HG02884 (cell line): ENCODE measurements at regions not wholly inside any gene's neighbourhood (a gene's known extent, or its start where the extent isn't known, plus 50 kb on each side); places are given as distances from the start of the nearest gene placed in this dataset.

Experiments used
- ATAC-seq: cut with Tn5 transposase; IDR thresholded peaks from one replicate; pipeline ENCODE4 v1.9.1; 2021; ENCODE audit warnings: mild to moderate bottlenecking, moderate library complexity; ENCODE audit not compliant: unreplicated experiment

DNA sequence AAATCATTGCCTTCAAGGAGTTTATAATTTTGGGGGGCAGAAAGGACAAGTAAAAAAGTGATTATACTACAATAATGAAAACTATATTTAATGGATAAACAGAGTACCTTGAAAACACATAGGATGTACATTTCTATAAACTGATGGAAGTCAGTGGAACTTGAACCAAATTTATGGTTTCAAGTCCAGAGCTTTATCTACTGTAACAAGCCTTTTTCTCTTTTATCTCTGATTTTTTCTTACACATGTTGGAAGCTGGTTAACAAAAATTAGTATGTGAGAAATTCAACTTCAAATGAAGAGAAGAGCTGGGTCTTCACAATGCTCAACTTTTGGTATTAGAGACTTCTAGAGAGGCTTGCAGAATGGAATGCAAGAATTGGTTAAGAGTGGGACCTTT, 393.6 kb downstream of the LMO7 start:
- no peak for ATAC-seq

DNA sequence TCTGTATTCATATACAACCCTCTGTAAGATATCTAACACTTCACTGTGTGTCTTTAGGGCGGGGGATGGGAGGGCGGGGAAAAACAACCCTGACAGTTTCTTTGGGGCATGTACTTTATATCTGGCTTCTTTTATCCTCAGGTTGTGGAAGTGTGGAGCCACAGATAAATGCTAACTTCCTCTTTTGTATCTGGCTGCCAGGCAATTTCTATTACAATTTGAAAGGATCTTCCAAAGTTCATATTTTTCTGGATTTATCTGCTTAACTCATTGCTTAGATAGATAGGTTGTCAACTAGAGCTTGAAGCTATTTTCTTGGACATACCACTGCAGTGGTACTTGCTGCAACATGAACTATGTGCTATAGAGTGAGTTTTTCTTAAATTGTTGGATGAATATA, 393.0 kb downstream of the LMO7 start:
- ATAC-seq: no peak

DNA sequence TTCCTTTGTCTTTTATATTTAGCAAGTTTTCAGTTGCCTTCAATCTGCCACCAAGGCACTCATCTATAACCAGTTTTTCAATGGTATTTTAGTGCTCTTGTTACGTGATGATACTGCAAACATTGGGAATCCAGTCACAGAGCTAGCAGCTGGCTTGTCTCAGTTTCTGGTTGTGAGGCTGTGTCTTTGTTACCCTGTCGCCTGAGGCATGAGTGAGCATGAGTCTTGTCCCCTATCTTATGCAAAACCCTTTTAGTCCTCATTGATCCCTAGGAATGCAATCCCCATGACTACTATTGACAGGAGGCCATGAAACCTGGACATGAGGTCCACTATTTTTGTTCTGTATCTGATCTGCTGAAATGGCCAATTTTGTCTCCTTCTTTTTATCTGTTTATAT, 391.0 kb downstream of the LMO7 start:
- ATAC-seq: no peak

DNA sequence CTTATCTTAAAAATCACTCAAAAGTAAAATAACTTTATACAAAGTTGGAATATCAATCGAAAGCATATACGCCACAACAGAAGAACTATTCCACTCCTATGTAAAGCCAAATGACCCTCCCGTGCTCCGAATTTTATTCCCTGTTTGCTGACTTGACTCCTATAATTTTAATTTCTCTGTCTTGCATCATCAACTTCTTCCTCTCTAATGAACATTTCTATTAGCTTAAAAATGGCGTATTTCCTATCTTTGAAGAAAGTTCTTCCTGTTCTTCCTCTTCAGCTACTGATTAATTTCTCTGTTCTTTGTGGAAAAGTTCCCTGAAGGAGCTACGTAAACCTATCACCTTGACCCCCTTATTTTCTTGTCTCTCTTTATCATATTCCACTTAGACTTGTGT, 389.3 kb downstream of the LMO7 start:
- ATAC-seq: no peak

DNA sequence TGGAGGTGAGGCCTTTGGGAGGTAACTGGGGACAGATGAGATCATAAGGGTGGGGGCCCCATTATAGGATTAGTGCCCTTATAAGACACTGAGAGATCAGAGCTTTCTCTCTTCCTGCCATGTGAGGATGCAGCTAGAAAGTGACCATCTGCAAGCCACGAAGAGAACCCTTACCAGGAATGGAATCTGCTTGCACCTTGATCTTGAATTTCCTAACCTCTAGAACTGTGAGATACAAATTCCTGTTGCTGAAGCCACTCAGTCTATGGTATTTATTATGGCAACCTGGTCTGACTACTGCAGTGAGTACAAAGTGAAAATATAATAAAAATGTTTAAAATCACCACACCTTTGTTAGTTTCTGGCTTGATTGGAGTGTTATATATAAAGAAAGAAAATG, 388.0 kb downstream of the LMO7 start:
- no peak for ATAC-seq

DNA sequence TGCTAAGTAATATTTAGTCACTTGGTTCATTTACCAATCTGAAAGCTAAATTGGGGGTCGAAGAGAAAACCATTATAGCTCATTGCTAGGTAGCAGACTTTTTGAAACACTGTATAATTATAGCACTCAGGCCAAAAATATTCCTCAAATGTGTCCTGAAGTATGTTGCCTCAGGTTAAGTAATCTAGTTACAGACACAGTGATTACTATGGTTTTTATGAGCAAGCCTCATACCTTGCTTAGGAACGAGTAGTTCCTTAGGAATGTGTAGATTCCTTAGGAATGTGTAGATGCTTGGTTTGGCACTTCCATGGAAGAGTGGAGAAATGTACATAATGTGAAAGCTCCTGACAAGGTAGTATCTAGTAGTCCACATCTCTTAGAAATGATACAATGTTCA, 387.5 kb downstream of the LMO7 start:
- ATAC-seq: no peak

DNA sequence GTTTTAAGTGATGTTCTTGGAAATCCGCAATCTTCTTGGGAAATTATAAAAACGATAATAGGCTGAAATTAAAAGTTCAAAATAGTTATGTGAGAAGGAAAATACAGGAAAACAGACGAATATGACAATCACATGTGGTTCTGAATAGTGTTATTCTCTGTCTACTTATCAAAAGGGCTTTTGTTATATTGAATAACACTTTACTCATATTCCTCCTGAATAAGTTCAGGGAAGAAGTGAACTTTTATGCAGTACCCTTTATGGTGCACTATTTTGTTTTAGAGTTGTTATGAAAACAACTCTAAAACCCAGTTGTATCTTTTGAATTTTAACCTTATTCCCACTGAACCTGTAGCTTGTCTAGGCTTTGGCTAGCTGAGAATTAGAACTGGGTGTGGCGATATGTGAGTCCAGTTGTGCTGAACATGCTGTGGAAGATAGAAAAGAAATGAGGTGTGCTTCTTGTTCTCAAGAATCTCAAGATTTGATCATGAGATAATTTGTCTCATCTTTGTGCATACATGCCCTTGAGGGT, 384.4 kb downstream of the LMO7 start:
- no peak for ATAC-seq

DNA sequence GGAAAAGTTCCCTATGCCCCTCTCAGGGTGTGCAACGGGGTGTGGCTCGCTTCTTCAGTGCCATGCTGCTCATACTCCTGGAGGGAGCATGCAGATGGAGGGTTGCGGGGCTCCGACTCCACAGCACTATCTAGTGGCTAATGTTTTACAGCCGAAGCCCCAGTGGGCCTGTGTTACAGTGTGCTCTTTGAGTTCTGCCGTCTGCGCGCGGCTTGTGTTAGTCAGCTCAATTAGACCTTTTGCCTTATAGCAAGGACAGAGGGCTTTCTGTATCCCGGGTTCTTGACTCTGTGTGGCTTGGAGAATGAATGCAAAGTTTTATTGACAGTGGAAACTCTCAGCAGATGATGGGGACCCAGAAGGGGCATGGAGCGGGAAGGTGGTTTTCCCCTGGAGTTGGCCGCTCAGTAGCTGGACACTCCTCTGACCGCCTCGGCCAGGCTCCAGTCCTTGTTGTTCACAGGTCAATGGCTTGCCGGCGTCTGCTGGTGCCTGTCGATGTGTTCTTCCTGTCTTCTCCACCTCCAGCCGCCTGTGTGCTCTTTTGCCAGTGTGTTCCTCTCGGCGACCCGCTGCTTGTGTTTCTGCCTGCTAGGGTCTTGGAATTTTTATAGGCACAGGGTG, 383.4 kb downstream of the LMO7 start:
- no peak for ATAC-seq

DNA sequence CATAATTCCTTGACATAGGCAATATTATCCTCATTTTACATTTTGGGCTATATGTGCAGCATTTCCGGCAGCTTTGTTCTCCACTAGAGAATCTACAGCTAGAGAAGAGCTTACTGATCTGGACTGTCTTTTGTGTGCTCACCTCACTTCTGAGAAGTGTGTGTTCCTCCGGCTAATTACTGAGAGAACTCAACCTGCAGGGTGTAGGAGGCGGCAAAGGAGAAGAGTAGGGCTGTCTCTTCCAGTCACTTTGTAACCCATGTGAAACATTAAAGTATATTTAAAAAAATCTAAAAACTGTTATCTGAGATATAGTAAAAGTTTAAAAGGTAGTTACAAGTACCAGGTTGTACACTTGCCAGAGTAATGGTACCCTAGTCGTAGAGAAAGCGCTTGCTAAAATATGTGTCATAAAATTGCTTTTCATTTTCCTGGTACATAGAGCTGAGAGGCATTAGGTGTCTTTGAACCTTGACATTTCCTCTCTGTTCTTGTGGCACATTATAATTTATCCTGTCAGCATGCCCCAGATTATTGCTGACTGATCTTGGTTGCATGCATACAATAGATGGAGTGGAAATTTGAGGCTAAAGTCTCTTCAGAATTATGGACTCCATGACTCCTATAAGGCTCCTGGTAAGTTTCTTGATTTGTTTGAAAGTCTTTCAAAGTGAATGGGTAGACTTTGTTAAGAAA, 381.9 kb downstream of the LMO7 start:
- ATAC-seq: no peak

DNA sequence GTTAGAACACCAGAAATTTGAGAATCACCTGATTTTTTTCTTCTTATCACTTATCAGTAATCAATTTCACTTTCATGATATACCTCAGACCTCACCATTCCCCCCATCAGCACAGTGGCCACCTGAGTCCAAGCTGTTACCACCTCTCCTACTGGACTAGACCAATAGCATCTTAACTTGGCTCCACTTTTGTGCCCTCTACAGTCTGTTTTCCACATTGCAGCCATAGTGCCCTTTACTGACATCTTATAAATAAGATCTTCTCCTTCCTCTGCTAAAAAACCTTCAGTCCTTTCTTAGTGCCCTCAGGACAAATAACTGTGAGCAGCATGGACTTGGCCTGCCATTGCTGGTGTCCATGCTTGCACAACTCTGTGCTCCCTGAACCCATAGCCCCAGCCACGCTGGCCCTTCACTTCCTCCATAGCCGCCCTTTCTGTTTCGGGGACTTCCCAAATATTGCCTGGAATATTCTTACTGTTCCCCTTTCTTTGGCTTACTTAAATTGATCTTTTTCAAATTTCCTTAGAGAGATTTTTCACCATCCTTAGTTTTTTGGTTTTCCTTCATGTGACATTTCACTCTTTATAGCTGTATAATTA, 380.8 kb downstream of the LMO7 start:
- peak; percentile 85 for ATAC-seq

DNA sequence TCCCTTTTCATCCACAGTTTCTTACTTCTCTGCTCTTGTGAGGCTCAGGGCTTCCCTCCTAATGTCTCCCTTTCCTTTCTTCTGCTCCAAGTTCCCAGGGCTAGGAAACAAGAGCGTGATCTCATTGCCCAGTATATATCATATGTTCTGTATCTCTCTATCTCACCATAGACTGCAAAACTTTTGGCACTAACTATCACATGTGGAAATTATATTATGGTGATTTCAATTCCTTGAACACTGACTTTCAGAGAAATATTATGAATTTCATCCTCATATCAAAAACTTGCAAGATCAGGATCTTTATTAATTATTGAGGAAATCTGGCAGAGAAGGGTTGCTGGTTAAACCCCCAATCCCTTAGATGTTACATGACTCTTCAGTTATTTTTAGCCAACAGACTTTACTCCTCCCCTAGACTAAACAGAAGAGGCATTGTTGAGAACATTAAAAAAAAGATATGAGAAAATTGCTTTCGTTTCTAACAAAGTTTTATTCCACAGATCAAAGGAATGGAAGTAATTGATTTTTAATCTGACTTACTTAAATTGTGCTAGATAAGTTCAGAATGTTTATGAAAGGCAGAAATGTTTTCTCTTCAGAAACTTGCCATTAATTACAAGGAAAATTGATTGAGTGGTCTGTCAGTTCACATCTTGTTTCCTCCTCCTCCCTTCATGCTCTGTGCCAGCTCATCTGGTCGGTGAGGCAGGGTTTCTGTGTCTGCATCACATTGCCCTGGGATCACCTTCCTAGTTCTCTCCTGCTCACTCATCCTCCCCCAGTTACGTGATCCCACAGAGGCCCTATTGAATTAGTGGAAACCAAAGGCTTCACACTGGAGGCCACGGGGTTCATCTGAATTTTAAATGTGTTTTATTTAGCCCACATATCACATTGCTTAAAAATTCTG, 378.5 kb downstream of the LMO7 start:
- ATAC-seq: no peak

DNA sequence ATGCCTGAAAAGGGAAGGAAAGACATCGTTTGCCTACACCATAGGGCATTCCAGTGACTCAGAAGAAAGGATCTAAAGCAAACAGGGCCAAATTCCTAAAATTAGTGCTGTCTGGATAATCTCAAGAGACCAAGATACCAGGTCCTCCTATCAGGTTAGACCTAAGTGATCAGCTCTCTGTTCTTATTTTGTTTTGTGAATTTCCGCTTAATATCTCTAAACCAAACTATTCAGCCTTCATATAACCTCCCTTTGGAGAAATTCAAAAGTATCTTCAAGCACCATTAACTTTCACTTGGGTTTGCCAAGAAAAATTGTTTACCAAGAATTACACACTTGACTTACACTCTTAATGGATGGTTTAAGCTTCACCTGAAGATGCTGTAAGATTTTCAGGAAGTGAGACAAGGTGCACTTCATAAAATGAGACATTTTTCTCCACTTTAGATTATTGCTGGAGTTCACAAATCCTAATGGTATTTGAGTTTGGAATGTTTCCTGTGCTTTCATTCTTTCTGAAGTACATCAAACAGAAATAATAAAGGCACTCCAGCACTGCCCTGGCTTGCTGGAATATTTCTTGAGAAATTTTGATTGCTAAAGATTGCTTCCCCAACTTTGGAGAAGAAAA, 376.1 kb downstream of the LMO7 start:
- ATAC-seq: no peak

DNA sequence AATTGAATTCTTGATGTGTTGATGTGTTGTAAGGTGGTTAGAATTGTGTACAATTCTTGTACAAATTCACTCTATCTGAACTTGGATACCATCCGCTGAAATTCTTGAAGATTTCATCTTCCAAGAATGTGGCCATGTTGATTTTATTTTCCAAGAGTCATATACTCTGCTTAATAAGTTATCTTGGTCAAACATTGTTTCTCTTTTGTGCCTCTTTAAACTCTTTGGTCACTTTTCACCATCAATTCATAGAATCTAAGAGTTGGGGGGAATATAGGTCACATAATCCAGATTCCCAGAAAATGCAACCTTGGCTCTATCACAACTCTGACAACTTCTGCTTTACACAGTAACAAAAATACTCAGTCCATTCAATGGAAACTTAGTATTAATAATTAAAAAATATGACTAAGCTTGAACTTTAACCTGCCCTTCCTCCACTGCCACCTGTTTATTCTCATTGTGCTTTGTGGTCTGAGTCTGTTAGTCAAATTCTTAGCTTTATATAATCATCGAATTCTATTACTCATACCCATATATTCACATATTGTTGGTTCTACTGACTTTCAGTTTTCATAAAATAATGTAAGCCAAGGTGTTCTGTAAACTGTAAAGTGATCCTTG, 373.2 kb downstream of the LMO7 start:
- no peak for ATAC-seq

DNA sequence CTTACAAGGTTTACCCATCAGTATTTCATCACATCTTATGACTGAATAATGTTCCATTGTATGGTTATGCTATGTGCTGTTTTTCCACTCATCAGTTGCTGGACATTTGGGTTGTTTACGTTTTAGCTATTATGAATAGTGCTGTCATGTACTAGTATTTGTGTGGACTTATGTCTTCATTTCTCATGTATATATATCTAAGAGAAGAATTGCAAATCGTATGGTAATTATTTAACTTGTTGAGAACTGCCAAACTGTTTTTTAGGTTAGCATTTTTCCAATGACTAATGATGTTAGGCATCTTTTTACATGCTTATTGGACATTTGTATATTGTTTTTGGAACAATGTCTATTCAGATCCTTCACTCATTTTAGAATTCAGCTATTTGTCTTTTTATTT, 368.3 kb downstream of the LMO7 start:
- no peak for ATAC-seq

DNA sequence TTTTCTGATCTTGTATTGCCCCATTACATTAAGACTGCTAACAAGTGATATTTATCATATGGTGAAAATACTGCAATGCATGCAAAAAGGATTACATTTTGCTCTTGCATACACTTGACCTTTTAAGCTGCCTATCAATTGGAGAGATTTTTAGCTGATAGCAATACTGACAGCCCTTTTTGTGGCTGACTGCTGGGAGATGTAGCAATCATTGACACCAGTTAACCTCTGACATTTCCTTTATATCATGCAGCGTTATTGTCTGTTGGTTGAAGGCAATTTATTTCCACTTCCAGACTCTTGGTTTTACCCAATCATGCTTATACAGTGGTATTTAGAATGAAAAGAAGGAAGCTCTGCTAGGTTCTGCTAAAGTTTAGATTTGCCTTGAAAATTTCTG, 364.0 kb downstream of the LMO7 start:
- no peak for ATAC-seq

DNA sequence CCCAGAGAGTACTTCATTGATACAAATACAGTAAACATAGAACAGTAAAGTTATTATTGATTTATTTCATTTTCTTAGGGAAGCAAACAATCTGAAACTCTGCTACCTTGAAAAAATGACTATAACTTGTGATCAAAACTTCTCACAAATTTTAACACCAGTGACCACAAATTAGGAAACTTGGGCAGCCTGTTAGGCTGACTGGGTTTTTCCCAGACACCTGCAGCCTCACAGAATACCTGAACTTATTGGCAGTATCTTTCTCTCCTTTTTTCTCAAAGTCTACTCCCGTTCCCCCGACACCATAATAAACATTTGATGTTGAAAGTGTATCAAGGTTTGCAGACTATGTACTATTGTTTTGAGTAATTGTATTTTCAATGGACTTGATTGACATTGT, 360.5 kb downstream of the LMO7 start:
- ATAC-seq: no peak

DNA sequence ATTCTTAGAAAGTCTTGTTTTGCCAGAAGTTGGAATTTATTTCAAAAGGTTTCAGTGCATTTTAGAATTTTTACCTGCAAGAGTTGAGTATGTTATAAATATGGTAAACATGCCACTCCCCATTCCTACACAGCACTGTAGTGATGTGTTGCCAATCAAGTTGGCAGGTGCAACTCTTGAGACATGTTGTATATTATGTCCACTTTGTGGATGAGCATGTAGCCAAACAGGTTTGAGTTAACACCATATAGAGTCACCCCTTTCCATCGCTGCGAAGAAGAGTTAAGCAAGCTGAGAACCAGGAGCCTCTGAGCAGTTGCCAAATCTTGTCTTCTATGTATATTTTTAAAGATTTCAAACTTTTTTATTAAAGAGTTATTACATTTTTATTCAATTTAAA, 359.8 kb downstream of the LMO7 start:
- no peak for ATAC-seq

DNA sequence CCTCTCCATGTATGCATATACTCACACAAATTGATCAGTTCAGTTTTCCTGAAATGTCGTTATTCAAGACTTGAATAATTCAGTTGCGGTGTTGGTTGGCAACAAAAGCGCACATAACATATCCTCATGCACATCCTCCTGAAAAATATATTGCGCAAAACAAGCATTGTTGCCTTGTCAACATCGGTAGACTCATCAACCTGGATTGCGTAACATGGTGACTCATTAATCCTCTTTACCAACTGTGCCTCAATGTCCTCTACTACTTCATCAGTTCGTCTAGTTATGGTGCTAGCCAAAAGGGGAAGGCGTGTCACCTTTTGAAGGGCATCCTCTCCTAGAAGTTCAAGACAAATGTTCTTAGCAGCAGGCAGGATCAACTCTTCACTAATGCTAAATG, 357.7 kb downstream of the LMO7 start:
- ATAC-seq: no peak

DNA sequence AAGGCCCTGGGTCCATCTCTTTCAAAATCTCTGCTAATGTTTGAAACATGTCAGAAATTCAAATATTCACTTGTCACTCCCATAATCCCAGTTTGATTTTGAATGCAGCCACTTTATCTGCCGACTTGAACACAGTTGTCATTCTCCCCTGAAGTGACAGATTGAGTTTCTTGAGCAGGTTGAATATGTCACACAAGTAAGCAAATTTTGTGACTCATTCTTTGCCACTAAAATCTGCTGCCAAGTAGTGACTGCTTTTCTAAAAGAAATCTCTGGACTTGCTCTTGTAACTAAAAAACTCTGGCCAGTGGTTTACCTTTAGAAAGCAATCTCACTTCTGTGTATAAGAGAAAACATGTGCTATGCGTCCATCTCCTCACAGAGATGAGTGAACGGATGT, 357.1 kb downstream of the LMO7 start:
- no peak for ATAC-seq

DNA sequence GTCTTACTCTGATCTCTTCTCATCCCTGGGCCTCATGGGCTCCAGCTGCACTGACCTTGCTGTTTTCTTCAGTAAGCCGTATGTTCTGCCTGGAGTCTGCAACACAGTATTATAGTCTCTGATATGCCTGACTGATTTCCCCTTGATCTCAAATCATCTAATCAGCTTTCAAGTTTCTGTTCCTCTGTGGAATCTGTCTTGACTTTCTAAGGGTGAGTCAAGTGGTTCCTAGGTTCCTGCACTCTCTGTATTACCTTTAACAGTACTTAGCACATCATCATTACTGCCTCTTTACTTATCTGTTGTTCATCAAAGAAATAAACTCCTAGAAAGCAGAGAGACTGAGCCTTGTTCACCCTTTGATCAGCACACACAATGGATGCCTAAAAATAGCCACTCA, 350.7 kb downstream of the LMO7 start:
- ATAC-seq: peak; percentile 99
